ENCODE measurements at regions not wholly inside any gene's neighbourhood (a gene's known extent, or its start where the extent isn't known, plus 50 kb on each side); places are given as distances from the start of the nearest gene placed in this dataset.

- no peak overlapping the region for H3K27ac ChIP-seq (ENCODE audit: low read depth, low read length)
These were observed 99.8 kb upstream of the FSIP2 start for GRCh38 chr2:185638771-185639170.

GRCh38 chr2:185640588-185640987 is 98.0 kb upstream of the FSIP2 start:
- Histone ChIP-seq H3K27ac (ENCODE audit: low read depth, low read length) (no peak overlapping the region), H3K9me3 (ENCODE audit: control insufficient read depth, insufficient read depth, low read length) (no peaks in the 10 kb centered on the region), H3K36me3 (ENCODE audit: control insufficient read depth, insufficient read depth, low read length) (no peaks in the 10 kb centered on the region), H3K4me1 (ENCODE audit: control insufficient read depth, insufficient read depth, low read length) (peaks cover 20% of the 10 kb centered on the region), H3K27me3 (ENCODE audit: control insufficient read depth, insufficient read depth, low read length) (no peaks in the 10 kb centered on the region), H3K4me3 (ENCODE audit: low read depth, low read length) (no peak overlapping the region), H3K9ac (ENCODE audit: low read depth, low read length) (no peak overlapping the region)

More at GRCh38 chr2:185638771-185639170, 99.8 kb upstream of the FSIP2 start:
- no peak overlapping the region for H3K4me3 ChIP-seq (ENCODE audit: low read depth, low read length)
- H3K4me1 ChIP-seq (ENCODE audit: control insufficient read depth, insufficient read depth, low read length) = peaks cover 10% of the 10 kb centered on the region; the same call in 1 of the 2 replicates
- H3K9me3 ChIP-seq (ENCODE audit: control insufficient read depth, insufficient read depth, low read length) = no peaks in the 10 kb centered on the region
- H3K9ac ChIP-seq (ENCODE audit: low read depth, low read length) = no peak overlapping the region
- H3K27me3 ChIP-seq (ENCODE audit: control insufficient read depth, insufficient read depth, low read length) = no peaks in the 10 kb centered on the region
- H3K36me3 ChIP-seq (ENCODE audit: control insufficient read depth, insufficient read depth, low read length) = no peaks in the 10 kb centered on the region

GRCh38 chr2:185643434-185643833 is 95.2 kb upstream of the FSIP2 start:
- H3K36me3 ChIP-seq (ENCODE audit: control insufficient read depth, insufficient read depth, low read length) = no peaks in the 10 kb centered on the region
- H3K27me3 ChIP-seq (ENCODE audit: control insufficient read depth, insufficient read depth, low read length) = no peaks in the 10 kb centered on the region
- no peak overlapping the region for H3K9ac ChIP-seq (ENCODE audit: low read depth, low read length)
- no peak overlapping the region for H3K4me3 ChIP-seq (ENCODE audit: low read depth, low read length)
- H3K4me1 ChIP-seq (ENCODE audit: control insufficient read depth, insufficient read depth, low read length) = peaks cover 14% of the 10 kb centered on the region
- no peaks in the 10 kb centered on the region for H3K9me3 ChIP-seq (ENCODE audit: control insufficient read depth, insufficient read depth, low read length)
- H3K27ac ChIP-seq (ENCODE audit: low read depth, low read length) = no peak overlapping the region

GRCh38 chr2:185644828-185645227 is 93.8 kb upstream of the FSIP2 start:
- no peak overlapping the region for H3K4me3 ChIP-seq (ENCODE audit: low read depth, low read length)
- peaks cover 10% of the 10 kb centered on the region for H3K4me1 ChIP-seq (ENCODE audit: control insufficient read depth, insufficient read depth, low read length)
- H3K9me3 ChIP-seq (ENCODE audit: control insufficient read depth, insufficient read depth, low read length) = no peaks in the 10 kb centered on the region
- H3K27ac ChIP-seq (ENCODE audit: low read depth, low read length) = no peak overlapping the region
- no peak overlapping the region for H3K9ac ChIP-seq (ENCODE audit: low read depth, low read length)
- no peaks in the 10 kb centered on the region for H3K27me3 ChIP-seq (ENCODE audit: control insufficient read depth, insufficient read depth, low read length)
- H3K36me3 ChIP-seq (ENCODE audit: control insufficient read depth, insufficient read depth, low read length) = no peaks in the 10 kb centered on the region

- no peaks in the 10 kb centered on the region for H3K27me3 ChIP-seq (ENCODE audit: control insufficient read depth, insufficient read depth, low read length)
- H3K27ac ChIP-seq (ENCODE audit: low read depth, low read length) = no peak overlapping the region
- no peaks in the 10 kb centered on the region for H3K9me3 ChIP-seq (ENCODE audit: control insufficient read depth, insufficient read depth, low read length)
- no peak overlapping the region for H3K4me3 ChIP-seq (ENCODE audit: low read depth, low read length)
- no peak overlapping the region for H3K9ac ChIP-seq (ENCODE audit: low read depth, low read length)
- peaks cover 10% of the 10 kb centered on the region for H3K4me1 ChIP-seq (ENCODE audit: control insufficient read depth, insufficient read depth, low read length)
- H3K36me3 ChIP-seq (ENCODE audit: control insufficient read depth, insufficient read depth, low read length) = no peaks in the 10 kb centered on the region
These were observed 93.1 kb upstream of the FSIP2 start for GRCh38 chr2:185645529-185645928.

GRCh38 chr2:185658750-185659149 is 79.9 kb upstream of the FSIP2 start:
- no peak overlapping the region for H3K27ac ChIP-seq (ENCODE audit: low read depth, low read length)
- no peak overlapping the region for H3K9ac ChIP-seq (ENCODE audit: low read depth, low read length)
- H3K27me3 ChIP-seq (ENCODE audit: control insufficient read depth, insufficient read depth, low read length) = no peaks in the 10 kb centered on the region
- no peak overlapping the region for H3K4me3 ChIP-seq (ENCODE audit: low read depth, low read length)
- no peaks in the 10 kb centered on the region for H3K36me3 ChIP-seq (ENCODE audit: control insufficient read depth, insufficient read depth, low read length)
- H3K9me3 ChIP-seq (ENCODE audit: control insufficient read depth, insufficient read depth, low read length) = no peaks in the 10 kb centered on the region
- H3K4me1 ChIP-seq (ENCODE audit: control insufficient read depth, insufficient read depth, low read length) = 0 out of 2 replicates have a peak, but pooled peaks cover 3% of the 10 kb centered on the region

GRCh38 chr2:185663811-185664210 is 74.8 kb upstream of the FSIP2 start:
- H3K9ac ChIP-seq (ENCODE audit: low read depth, low read length) = no peak overlapping the region
- H3K27me3 ChIP-seq (ENCODE audit: control insufficient read depth, insufficient read depth, low read length) = no peaks in the 10 kb centered on the region
- H3K27ac ChIP-seq (ENCODE audit: low read depth, low read length) = no peak overlapping the region
- H3K9me3 ChIP-seq (ENCODE audit: control insufficient read depth, insufficient read depth, low read length) = no peaks in the 10 kb centered on the region
- 0 out of 2 replicates have a peak, but pooled peaks cover 3% of the 10 kb centered on the region for H3K4me1 ChIP-seq (ENCODE audit: control insufficient read depth, insufficient read depth, low read length)
- H3K4me3 ChIP-seq (ENCODE audit: low read depth, low read length) = no peak overlapping the region
- H3K36me3 ChIP-seq (ENCODE audit: control insufficient read depth, insufficient read depth, low read length) = no peaks in the 10 kb centered on the region

GRCh38 chr2:185664384-185664783 is 74.2 kb upstream of the FSIP2 start:
- Histone ChIP-seq H3K27ac (ENCODE audit: low read depth, low read length) (no peak overlapping the region), H3K9me3 (ENCODE audit: control insufficient read depth, insufficient read depth, low read length) (no peaks in the 10 kb centered on the region), H3K4me1 (ENCODE audit: control insufficient read depth, insufficient read depth, low read length) (0 out of 2 replicates have a peak, but pooled peaks cover 3% of the 10 kb centered on the region), H3K4me3 (ENCODE audit: low read depth, low read length) (no peak overlapping the region), H3K27me3 (ENCODE audit: control insufficient read depth, insufficient read depth, low read length) (no peaks in the 10 kb centered on the region), H3K9ac (ENCODE audit: low read depth, low read length) (no peak overlapping the region), H3K36me3 (ENCODE audit: control insufficient read depth, insufficient read depth, low read length) (no peaks in the 10 kb centered on the region)

- H3K4me1 ChIP-seq (ENCODE audit: control insufficient read depth, insufficient read depth, low read length) = 0 out of 2 replicates have a peak, but pooled peaks cover 3% of the 10 kb centered on the region
- no peaks in the 10 kb centered on the region for H3K9me3 ChIP-seq (ENCODE audit: control insufficient read depth, insufficient read depth, low read length)
- H3K27ac ChIP-seq (ENCODE audit: low read depth, low read length) = no peak overlapping the region
- H3K36me3 ChIP-seq (ENCODE audit: control insufficient read depth, insufficient read depth, low read length) = no peaks in the 10 kb centered on the region
- no peaks in the 10 kb centered on the region for H3K27me3 ChIP-seq (ENCODE audit: control insufficient read depth, insufficient read depth, low read length)
- no peak overlapping the region for H3K9ac ChIP-seq (ENCODE audit: low read depth, low read length)
- H3K4me3 ChIP-seq (ENCODE audit: low read depth, low read length) = no peak overlapping the region
These were observed 73.3 kb upstream of the FSIP2 start for GRCh38 chr2:185665251-185665814.

- Histone ChIP-seq H3K4me3 (ENCODE audit: low read depth, low read length) (no peak overlapping the region), H3K36me3 (ENCODE audit: control insufficient read depth, insufficient read depth, low read length) (no peaks in the 10 kb centered on the region), H3K27ac (ENCODE audit: low read depth, low read length) (no peak overlapping the region), H3K9ac (ENCODE audit: low read depth, low read length) (no peak overlapping the region), H3K9me3 (ENCODE audit: control insufficient read depth, insufficient read depth, low read length) (no peaks in the 10 kb centered on the region), H3K4me1 (ENCODE audit: control insufficient read depth, insufficient read depth, low read length) (no peaks in the 10 kb centered on the region), H3K27me3 (ENCODE audit: control insufficient read depth, insufficient read depth, low read length) (no peaks in the 10 kb centered on the region)
These were observed 71.2 kb upstream of the FSIP2 start for GRCh38 chr2:185667452-185667851.

- no peaks in the 10 kb centered on the region for H3K27me3 ChIP-seq (ENCODE audit: control insufficient read depth, insufficient read depth, low read length)
- H3K4me1 ChIP-seq (ENCODE audit: control insufficient read depth, insufficient read depth, low read length) = no peaks in the 10 kb centered on the region
- H3K9me3 ChIP-seq (ENCODE audit: control insufficient read depth, insufficient read depth, low read length) = no peaks in the 10 kb centered on the region
- no peak overlapping the region for H3K9ac ChIP-seq (ENCODE audit: low read depth, low read length)
- H3K27ac ChIP-seq (ENCODE audit: low read depth, low read length) = no peak overlapping the region
- H3K4me3 ChIP-seq (ENCODE audit: low read depth, low read length) = no peak overlapping the region
- no peaks in the 10 kb centered on the region for H3K36me3 ChIP-seq (ENCODE audit: control insufficient read depth, insufficient read depth, low read length)
These were observed 69.9 kb upstream of the FSIP2 start for GRCh38 chr2:185668710-185669109.
